ENCODE measurements at regions not wholly inside any gene's neighbourhood (a gene's known extent, or its start where the extent isn't known, plus 50 kb on each side); places are given as distances from the start of the nearest gene placed in this dataset.

- TF ChIP-seq RAD21 (IDR thresholded peaks at IDR 0.05; ENCODE audit: low read depth) (no peak), YY1 (IDR thresholded peaks at IDR 0.05; ENCODE audit: low read depth) (no peak), EP300 (IDR thresholded peaks at IDR 0.05; ENCODE audit: borderline replicate concordance) (no peak), REST (IDR thresholded peaks at IDR 0.05; ENCODE audit: low read depth) (no peak)
Measured at GRCh38 chr1:4877426-4877825, 223.0 kb downstream of the AJAP1 start.

Measured in Ishikawa (cell line).